Activated CD4-positive, alpha-beta T cell treated with anti-CD3 and anti-CD28 coated beads, Interleukin-2, amount 50 U/mL, for 16 hours (primary cell): ENCODE measurements at regions not wholly inside any gene's neighbourhood (a gene's known extent, or its start where the extent isn't known, plus 50 kb on each side); places are given as distances from the start of the nearest gene placed in this dataset.
"Not testable (repeated sequence)": the region's sequence is repeated elsewhere in the genome, so short reads cannot be mapped to it uniquely, and the experiment has no call there.

Source experiments
- DNase-seq: peaks from one replicate; pipeline ENCODE4 v3.0.0-alpha.2; 2020

GRCh38 chr3:152622811-152623167, 212.1 kb upstream of the P2RY1 start:
- DNase-seq, result no peak

GRCh38 chr3:152623286-152623911, 211.5 kb upstream of the P2RY1 start:
- DNase-seq, result no peak

- no peak for DNase-seq
These were observed 208.7 kb upstream of the P2RY1 start for GRCh38 chr3:152626226-152626625.

- no peak for DNase-seq
These were observed 206.4 kb upstream of the P2RY1 start for GRCh38 chr3:152628496-152628895.

- no peak for DNase-seq
These were observed 205.4 kb upstream of the P2RY1 start for GRCh38 chr3:152629363-152630122.

- DNase-seq, result no peak
These were observed 199.5 kb upstream of the P2RY1 start for GRCh38 chr3:152635389-152635788.

- DNase-seq, result no peak
These were observed 198.3 kb upstream of the P2RY1 start for GRCh38 chr3:152636651-152637050.

- DNase-seq, result no peak
These were observed 196.7 kb upstream of the P2RY1 start for GRCh38 chr3:152638214-152638613.

- no peak for DNase-seq
These were observed 196.1 kb upstream of the P2RY1 start for GRCh38 chr3:152638707-152639450.

- no peak for DNase-seq
These were observed 193.7 kb upstream of the P2RY1 start for GRCh38 chr3:152641198-152641597.

- no peak for DNase-seq
These were observed 192.3 kb upstream of the P2RY1 start for GRCh38 chr3:152642658-152643057.

GRCh38 chr3:152644478-152644877, 190.5 kb upstream of the P2RY1 start:
- DNase-seq, result no peak

GRCh38 chr3:152646004-152646403, 188.9 kb upstream of the P2RY1 start:
- no peak for DNase-seq

- no peak for DNase-seq
These were observed 184.8 kb upstream of the P2RY1 start for GRCh38 chr3:152650177-152650576.

GRCh38 chr3:152650923-152651322, 184.0 kb upstream of the P2RY1 start:
- not testable (repeated sequence) for DNase-seq

- DNase-seq, result no peak
These were observed 178.5 kb upstream of the P2RY1 start for GRCh38 chr3:152656214-152656971.

- DNase-seq, result no peak
These were observed 178.0 kb upstream of the P2RY1 start for GRCh38 chr3:152656972-152657355.

- DNase-seq, result no peak
These were observed 175.8 kb upstream of the P2RY1 start for GRCh38 chr3:152658977-152659720.

- DNase-seq, result no peak
These were observed 172.8 kb upstream of the P2RY1 start for GRCh38 chr3:152662157-152662556.

- no peak for DNase-seq
These were observed 170.2 kb upstream of the P2RY1 start for GRCh38 chr3:152664766-152665165.

- no peak for DNase-seq
These were observed 167.7 kb upstream of the P2RY1 start for GRCh38 chr3:152667267-152667666.

GRCh38 chr3:152669560-152669959, 165.4 kb upstream of the P2RY1 start:
- DNase-seq, result no peak
